Fibroblast of the conjunctiva (primary cell): ENCODE measurements at regions not wholly inside any gene's neighbourhood (a gene's known extent, or its start where the extent isn't known, plus 50 kb on each side); places are given as distances from the start of the nearest gene placed in this dataset.

ENCODE experiments used
- DNase-seq: peaks from one replicate; pipeline ENCODE4 v3.0.0-alpha.2; 2010; ENCODE audit warnings: low read depth

GRCh38 chr3:168888781-168889180 is 774.7 kb downstream of the MECOM start:
- DNase-seq, result no peak

- no peak for DNase-seq
Observed at GRCh38 chr3:168885028-168885427, 778.5 kb downstream of the MECOM start.

- DNase-seq, result peak; percentile 18
Observed at GRCh38 chr3:168884353-168884903, 779.1 kb downstream of the MECOM start.

GRCh38 chr3:168883145-168883544 is 780.4 kb downstream of the MECOM start:
- DNase-seq, result no peak

DNA sequence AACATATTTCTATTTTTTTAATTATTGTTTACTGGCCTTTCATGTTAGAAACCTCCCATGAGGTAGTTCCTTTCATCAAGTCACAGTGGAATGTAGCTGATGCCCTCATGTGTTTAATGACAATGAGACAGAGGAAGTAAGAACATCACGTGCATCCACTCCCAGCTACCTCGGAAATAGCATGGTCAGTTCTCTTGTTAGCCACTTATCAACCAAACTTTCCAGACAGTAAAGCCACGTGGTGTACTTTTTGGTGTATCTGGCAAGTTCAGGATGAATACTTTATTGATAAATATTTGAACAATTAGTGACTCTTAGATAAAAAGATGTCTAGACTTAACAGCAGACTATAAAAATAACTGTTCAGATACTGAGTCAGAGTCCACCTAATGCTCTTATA is 781.7 kb downstream of the MECOM start:
- no peak for DNase-seq

DNA sequence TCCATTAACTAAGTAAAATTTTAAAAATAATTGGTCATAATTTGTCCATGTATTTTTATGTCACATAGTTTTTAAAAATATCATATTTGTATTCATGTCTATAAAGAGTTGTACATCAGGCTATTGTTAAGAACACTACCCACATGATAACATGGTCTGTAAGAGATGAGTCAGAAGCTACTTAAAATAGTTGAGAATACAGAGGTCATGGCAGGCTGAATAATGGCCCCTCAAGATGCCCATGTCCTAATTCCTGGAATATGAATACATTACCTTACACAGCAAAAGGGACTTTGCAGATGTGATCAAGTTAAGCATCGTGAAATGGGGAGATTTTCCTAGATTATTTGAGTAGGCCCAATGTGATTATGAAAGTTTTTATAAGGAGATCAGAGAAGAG is 782.9 kb upstream of the GOLIM4 start:
- no peak for DNase-seq

GRCh38 chr3:168877899-168878298 is 782.2 kb upstream of the GOLIM4 start:
- no peak for DNase-seq

- no peak for DNase-seq
Observed at GRCh38 chr3:168876346-168877035, 780.8 kb upstream of the GOLIM4 start.

DNA sequence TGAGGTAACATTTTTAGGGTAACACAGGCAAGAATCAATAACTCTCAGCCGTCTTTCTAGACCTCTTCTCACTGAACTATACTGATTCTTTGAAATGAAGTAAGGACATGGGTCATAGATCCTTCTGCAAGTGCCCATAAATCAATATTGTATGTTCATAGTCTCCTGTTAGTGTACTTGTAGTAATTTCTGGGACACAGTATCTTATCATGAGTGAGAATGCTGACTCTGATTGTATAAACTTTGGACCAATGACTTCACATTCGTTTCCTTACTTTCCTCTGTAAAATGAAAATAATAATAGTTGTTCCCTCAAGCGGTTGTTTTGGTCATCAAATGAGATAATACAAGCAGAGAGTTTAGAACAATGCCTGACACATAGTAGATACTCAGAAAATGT is 777.1 kb upstream of the GOLIM4 start:
- DNase-seq, result no peak

GRCh38 chr3:168870892-168871291 is 775.2 kb upstream of the GOLIM4 start:
- no peak for DNase-seq

- DNase-seq, result peak; percentile 3
Observed at GRCh38 chr3:168865022-168865551, 769.4 kb upstream of the GOLIM4 start.

- no peak for DNase-seq
Observed at GRCh38 chr3:168864107-168865021, 768.6 kb upstream of the GOLIM4 start.

GRCh38 chr3:168863561-168863960 is 767.8 kb upstream of the GOLIM4 start:
- DNase-seq, result no peak

DNA sequence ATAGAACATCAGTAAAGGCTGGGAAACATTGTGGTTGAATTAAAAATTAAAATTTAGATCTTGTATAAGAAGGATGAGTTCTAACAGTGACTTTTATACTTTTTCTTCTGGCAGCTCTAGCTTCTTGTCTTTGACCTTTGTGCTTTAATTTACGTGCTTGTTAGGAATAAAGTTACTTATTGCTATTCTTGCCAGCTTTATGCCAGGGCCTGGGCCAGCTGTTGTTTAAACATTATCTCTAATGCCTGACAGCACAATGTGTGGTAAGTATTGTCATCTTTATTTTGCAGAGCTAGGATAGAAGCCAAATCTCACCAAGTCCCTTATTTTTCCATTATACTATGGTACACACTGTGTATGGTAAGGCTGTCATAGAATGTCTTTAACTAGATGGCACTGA is 766.7 kb upstream of the GOLIM4 start:
- no peak for DNase-seq

DNA sequence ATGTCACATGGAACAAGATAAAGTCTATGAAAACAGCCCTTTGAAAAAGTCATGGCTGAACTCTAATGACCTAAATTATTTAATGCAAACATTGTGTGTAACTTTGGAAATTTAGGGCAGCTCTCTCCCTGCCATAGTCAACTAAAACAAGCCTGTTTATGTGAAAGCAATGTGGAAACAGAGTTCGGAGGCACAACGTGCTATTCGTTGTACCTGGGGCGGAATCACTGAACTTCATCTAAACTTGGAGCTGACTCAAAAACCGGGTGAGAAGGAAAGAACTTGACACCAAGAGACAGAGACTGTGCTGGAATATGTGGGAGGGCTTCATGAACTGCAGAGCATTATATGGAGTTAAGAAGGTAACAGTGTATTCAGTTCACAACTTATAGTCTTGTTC is 764.9 kb upstream of the GOLIM4 start:
- DNase-seq, result no peak

DNA sequence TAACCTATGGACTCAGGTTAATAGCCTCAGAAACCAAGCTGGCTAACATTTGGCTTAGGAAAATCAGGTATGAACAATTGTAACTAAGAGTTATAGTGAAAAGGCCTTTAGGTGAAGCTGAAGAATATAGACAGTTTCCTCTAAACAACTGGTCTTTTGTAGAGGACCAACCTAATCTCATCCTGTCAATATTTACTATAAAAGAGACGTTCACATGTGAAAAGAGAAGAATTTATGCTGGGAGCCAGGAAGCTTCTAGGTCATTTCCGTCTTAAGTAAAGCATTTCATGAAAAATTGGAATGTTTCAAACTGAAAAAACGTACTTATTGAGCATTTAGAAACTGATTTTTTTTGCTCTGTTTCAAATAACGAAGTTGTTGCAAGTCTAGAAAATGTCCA is 764.3 kb upstream of the GOLIM4 start:
- no peak for DNase-seq

- no peak for DNase-seq
Observed at GRCh38 chr3:168859574-168859973, 763.9 kb upstream of the GOLIM4 start.

DNA sequence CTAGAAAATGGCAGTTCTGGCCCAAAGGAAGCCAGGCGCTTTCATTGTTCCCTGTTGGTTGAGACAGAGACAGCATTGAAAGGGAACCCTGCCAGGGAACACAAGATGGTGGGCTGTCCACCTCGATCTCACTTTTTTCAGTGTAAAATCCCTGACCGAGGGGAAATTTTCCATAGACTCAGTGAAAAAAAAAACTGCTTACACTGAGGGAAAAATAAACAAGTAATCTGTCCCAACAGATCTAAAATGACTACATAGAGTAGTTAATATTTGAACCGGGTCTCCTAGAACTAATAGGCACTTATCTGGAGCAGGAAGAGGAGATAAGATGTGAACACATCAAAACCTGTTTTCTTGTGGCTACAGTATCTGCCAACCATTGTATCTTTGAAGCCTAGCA is 763.4 kb upstream of the GOLIM4 start:
- no peak for DNase-seq

- no peak for DNase-seq
Observed at GRCh38 chr3:168858327-168858726, 762.6 kb upstream of the GOLIM4 start.

DNA sequence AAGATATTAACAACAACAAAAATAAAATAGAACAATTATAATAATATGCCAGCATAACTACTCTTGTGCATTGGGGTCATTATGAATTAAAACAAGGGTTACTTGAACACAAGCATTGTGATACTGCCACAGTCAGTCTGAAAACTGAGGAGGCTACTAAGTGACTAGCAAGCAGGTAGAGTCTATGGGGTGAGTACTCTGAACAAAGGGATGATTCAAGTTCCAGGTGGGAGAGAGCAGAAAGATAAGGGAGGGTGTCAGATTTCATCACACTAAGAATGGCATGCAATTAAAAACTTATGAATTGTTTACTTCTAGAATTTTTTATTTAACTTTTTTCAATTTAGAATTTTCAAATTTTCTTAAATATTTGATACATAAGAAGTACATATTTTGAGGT is 754.4 kb upstream of the GOLIM4 start:
- DNase-seq, result no peak

GRCh38 chr3:168847291-168847883 is 751.7 kb upstream of the GOLIM4 start:
- peak; percentile 9 for DNase-seq

DNA sequence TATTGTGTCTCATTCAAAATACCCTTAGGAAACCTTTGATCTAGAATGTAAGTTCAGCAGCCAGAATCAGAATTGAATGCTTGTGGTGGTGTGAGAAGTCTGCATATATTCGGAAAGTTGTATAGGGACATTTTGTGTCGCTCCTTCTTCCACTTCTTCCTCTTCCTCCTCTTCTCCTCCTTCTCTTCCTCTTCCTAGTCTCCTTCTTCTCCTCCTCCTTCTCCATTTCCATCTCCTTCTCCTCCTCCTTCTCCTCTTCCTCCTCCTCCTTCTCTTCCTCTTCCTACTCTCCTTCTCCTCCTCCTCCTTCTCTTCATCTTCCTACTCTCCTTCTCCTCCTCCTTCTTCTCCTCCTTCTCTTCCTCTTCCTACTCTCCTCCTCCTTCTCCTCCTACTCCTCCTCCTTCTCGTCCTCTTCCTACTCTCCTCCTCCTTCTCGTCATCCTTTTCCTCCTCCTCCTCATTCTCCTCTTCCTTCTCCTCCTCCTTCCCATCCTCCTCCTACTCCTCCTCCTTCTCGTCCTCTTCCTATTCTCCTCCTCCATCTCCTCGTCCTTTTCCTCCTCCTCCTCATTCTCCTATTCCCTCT is 749.3 kb upstream of the GOLIM4 start:
- no peak for DNase-seq
